ENCODE measurements at regions not wholly inside any gene's neighbourhood (a gene's known extent, or its start where the extent isn't known, plus 50 kb on each side); places are given as distances from the start of the nearest gene placed in this dataset.

- TF ChIP-seq RBBP5 (IDR thresholded peaks at IDR 0.05; ENCODE audit: borderline replicate concordance, insufficient read depth, low read length, poor library complexity, severe bottlenecking) (no peak), YY1 (IDR thresholded peaks at IDR 0.05; ENCODE audit: borderline replicate concordance in 1 of 3, control insufficient read depth in 1 of 3, extremely low read depth in 1 of 3, insufficient read depth in 3 of 3, insufficient read length in 1 of 3, insufficient replicate concordance in 2 of 3, low read depth in 1 of 3, low read length in 2 of 3) (no peak)
These were observed 56.9 kb upstream of the PDGFRA start for GRCh38 chr4:54172156-54172555.
